ENCODE measurements at regions not wholly inside any gene's neighbourhood (a gene's known extent, or its start where the extent isn't known, plus 50 kb on each side); places are given as distances from the start of the nearest gene placed in this dataset.
A peak's percentile ranks its signal among the peaks of the same experiment; 100 is the strongest.

DNA sequence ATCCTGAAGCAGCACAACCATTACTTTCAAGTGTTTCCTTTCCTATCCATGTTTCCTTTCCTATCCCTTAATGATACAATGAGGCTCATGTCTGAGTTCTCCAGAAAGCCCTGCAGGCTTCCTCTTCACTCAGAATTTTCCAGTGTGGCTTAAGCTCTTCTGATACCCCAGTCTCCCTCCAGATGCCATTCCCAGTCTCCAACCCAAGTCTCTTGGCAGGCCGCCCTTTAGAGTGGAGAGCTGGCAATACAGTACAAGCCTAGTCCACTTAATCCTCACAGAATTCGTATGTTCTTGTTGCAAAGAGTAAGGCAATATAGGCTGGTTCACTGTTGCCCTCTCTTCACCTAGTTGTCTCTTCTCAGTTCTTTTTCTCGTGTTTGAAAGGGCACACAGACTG lies 503.9 kb upstream of the MDFIC2 start:
- peak; percentile 9 for DNase-seq (ENCODE audit: low read depth)
- no peak overlapping the region for H3K4me3 ChIP-seq (ENCODE audit: low read depth, low read length)
- TF ChIP-seq, protein P1, sequence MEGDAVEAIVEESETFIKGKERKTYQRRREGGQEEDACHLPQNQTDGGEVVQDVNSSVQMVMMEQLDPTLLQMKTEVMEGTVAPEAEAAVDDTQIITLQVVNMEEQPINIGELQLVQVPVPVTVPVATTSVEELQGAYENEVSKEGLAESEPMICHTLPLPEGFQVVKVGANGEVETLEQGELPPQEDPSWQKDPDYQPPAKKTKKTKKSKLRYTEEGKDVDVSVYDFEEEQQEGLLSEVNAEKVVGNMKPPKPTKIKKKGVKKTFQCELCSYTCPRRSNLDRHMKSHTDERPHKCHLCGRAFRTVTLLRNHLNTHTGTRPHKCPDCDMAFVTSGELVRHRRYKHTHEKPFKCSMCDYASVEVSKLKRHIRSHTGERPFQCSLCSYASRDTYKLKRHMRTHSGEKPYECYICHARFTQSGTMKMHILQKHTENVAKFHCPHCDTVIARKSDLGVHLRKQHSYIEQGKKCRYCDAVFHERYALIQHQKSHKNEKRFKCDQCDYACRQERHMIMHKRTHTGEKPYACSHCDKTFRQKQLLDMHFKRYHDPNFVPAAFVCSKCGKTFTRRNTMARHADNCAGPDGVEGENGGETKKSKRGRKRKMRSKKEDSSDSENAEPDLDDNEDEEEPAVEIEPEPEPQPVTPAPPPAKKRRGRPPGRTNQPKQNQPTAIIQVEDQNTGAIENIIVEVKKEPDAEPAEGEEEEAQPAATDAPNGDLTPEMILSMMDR (IDR thresholded peaks at IDR 0.05; ENCODE audit: insufficient read depth, low read depth, low read length), result no peak

DNA sequence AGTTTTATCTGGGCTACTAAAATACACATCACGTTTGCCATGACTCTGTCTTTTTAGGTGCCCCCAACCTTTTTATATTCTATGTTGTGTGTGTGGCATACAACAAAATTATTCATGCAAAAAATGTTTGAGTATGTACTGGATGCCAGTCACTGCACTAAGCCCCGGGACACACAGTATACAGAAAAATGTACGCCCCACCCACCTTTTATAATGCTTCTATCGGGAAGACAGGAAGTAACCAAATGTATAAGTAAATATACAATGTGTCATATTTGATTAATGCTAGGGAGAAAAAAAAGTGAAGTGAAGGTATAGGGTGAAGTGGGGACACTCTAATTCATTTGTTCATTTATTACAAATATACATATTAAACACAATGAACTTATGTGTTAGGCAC lies 503.4 kb upstream of the MDFIC2 start:
- TF ChIP-seq, protein P1 (IDR thresholded peaks at IDR 0.05; ENCODE audit: insufficient read depth, low read depth, low read length), result no peak
- no peak for DNase-seq (ENCODE audit: low read depth)
- no peak overlapping the region for H3K4me3 ChIP-seq (ENCODE audit: low read depth, low read length)

DNA sequence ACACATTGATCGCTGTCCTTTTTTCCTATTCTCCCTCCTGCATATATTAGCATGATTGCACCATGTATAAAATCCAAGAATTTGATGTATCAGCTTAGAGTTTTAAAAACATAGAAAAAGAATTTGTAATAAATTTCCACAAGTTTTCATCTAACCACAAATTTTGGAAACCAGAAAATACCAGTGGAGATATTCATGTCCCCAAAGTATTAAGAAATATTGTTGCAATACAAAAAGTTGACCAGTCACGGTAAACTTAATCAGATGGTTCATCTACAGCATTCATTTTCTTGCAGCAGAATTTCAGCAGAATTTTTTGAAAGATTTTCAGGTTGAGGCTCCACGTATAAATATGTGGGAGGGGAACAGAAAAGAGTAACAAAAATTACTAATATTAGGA lies 500.9 kb upstream of the MDFIC2 start:
- TF ChIP-seq, protein P1 (IDR thresholded peaks at IDR 0.05; ENCODE audit: insufficient read depth, low read depth, low read length), result no peak
- DNase-seq (ENCODE audit: low read depth), result no peak
- H3K4me3 ChIP-seq (ENCODE audit: low read depth, low read length), result no peak overlapping the region

DNA sequence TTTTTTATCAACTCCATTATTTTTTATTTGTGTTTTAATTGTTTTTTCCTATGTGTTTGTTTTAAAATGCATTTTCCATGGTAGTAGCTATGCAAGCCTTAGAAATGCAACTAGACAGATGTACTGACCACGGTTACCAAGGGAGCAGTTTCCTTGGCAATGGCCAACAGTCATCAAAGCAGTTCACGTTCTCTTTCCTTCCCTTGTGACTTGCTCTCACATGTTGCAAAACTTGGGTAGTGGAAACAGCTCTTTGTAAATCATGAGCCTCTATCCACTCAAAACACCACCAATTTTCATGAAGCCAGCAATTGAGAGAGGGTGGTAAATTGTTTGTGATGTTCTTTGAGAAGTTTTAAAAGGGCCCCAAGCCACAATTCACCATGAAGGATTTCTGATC lies 499.4 kb upstream of the MDFIC2 start:
- TF ChIP-seq, protein P1 (IDR thresholded peaks at IDR 0.05; ENCODE audit: insufficient read depth, low read depth, low read length), result no peak
- DNase-seq (ENCODE audit: low read depth), result peak; percentile 76
- no peak overlapping the region for H3K4me3 ChIP-seq (ENCODE audit: low read depth, low read length)

DNA sequence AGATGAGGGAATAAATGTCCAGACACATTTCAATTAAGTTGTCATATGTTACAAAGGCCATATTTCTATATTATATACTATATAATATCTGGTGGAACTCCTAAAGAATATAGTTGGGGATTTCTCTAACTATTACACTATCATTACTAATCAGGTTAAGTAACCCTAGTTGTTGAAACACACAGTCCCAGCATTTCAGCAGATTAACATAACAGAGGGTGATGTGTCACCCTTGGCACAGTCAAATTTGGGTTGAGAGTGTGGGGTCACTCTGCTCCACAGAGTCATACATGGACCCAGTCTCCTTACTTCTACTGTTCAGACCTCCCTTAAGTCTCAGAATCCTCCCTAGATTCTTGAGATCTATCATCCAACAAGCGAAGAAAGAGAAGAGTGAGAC lies 496.4 kb upstream of the MDFIC2 start:
- TF ChIP-seq, protein P1 (IDR thresholded peaks at IDR 0.05; ENCODE audit: insufficient read depth, low read depth, low read length), result no peak
- H3K4me3 ChIP-seq (ENCODE audit: low read depth, low read length), result no peak overlapping the region
- DNase-seq (ENCODE audit: low read depth), result no peak

DNA sequence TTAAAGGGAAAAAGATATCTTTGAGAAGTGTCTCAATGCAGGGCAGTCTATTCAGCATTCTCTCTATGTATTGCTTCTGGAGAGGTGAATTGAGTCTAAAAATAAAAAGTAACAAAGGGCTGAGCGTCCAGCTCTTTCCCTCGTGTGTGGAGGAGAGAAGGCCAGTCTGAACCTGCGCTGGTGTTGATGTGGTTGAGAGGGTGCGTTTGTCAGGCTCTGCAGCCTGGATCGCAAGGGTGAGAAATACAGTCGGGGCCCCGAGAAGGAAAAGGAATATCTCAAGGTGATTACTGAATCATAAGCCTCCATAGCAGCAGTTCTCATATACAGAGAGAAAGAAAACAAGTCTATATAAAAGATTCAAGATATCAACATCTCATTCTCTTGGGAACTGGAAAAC lies 494.1 kb upstream of the MDFIC2 start:
- no peak overlapping the region for H3K4me3 ChIP-seq (ENCODE audit: low read depth, low read length)
- TF ChIP-seq, protein P1 (IDR thresholded peaks at IDR 0.05; ENCODE audit: insufficient read depth, low read depth, low read length), result no peak
- DNase-seq (ENCODE audit: low read depth), result no peak

DNA sequence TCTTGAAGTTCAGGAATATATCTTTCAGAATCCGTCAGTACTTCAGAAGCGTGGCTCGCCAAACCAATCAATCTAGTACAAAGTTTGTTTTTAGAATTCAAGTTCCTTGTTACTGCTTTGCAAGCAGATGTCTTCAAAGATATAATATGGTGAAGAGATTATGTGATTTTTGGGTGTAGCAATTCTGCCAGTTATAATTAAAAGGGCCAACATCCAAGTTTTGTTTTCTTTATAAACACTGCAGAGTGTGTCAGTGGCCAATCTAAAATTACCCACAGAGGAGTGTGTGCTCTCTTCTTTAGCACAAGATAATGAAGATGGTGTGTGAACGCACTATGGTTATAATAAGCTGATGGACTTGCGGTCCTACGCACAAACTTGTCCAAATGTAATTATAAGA lies 493.6 kb upstream of the MDFIC2 start:
- no peak overlapping the region for H3K4me3 ChIP-seq (ENCODE audit: low read depth, low read length)
- TF ChIP-seq, protein P1 (IDR thresholded peaks at IDR 0.05; ENCODE audit: insufficient read depth, low read depth, low read length), result no peak
- no peak for DNase-seq (ENCODE audit: low read depth)

Data from fibroblast of villous mesenchyme (primary cell).